Effector memory CD4-positive, alpha-beta T cell (primary cell): ENCODE measurements at regions not wholly inside any gene's neighbourhood (a gene's known extent, or its start where the extent isn't known, plus 50 kb on each side); places are given as distances from the start of the nearest gene placed in this dataset.

Source experiments
- DNase-seq, 3 donors: peaks; one replicate each; pipeline ENCODE4 v3.0.0-alpha.2; 2020
- H3K27ac ChIP-seq: 2 replicates; pipeline ENCODE4 v1.7.0; 2013; ENCODE audit warnings: mild to moderate bottlenecking, low read length, moderate library complexity; ENCODE audit not compliant: insufficient read depth, poor library complexity, severe bottlenecking
- H3K27me3 ChIP-seq: replicated peaks from 2 replicates; pipeline ENCODE4 v1.7.0; 2013; ENCODE audit warnings: mild to moderate bottlenecking, low read length; ENCODE audit not compliant: insufficient read depth, control insufficient read depth, poor library complexity, severe bottlenecking
- H3K36me3 ChIP-seq: 2 replicates; pipeline ENCODE4 v1.7.0; 2013; ENCODE audit warnings: mild to moderate bottlenecking, low read length, moderate library complexity; ENCODE audit not compliant: control insufficient read depth, insufficient read depth
- H3K4me1 ChIP-seq: 2 replicates; pipeline ENCODE4 v1.7.0; 2013; ENCODE audit warnings: low read length, mild to moderate bottlenecking; ENCODE audit not compliant: control insufficient read depth, insufficient read depth, poor library complexity, severe bottlenecking
- H3K4me3 ChIP-seq: 2 replicates; pipeline ENCODE4 v1.7.0; 2013; ENCODE audit warnings: low read length, low read depth, mild to moderate bottlenecking; ENCODE audit not compliant: insufficient read depth, poor library complexity, severe bottlenecking
- H3K9me3 ChIP-seq: 2 replicates; pipeline ENCODE4 v1.7.0; 2013; ENCODE audit warnings: mild to moderate bottlenecking, low read length, moderate library complexity; ENCODE audit not compliant: control insufficient read depth

GRCh38 chr1:209249785-209250440, 333.6 kb upstream of the CAMK1G start:
- no peaks in the 10 kb centered on the region for H3K27me3 ChIP-seq

GRCh38 chr1:209250861-209251636, 332.5 kb upstream of the CAMK1G start:
- Histone ChIP-seq H3K27ac (no peak overlapping the region), H3K36me3 (no peaks in the 10 kb centered on the region)

More at GRCh38 chr1:209249785-209250440, 333.6 kb upstream of the CAMK1G start:
- Histone ChIP-seq H3K27ac (no peak overlapping the region), H3K4me3 (no peak overlapping the region), H3K9me3 (no peaks in the 10 kb centered on the region), H3K4me1 (no peaks in the 10 kb centered on the region), H3K36me3 (no peaks in the 10 kb centered on the region)
- DNase-seq: no peak

GRCh38 chr1:209256766-209257350, 326.7 kb upstream of the CAMK1G start:
- no peak for DNase-seq
- Histone ChIP-seq H3K27me3 (no peaks in the 10 kb centered on the region), H3K27ac (no peak overlapping the region), H3K4me3 (no peak overlapping the region), H3K36me3 (no peaks in the 10 kb centered on the region), H3K9me3 (peaks cover 8% of the 10 kb centered on the region), H3K4me1 (no peaks in the 10 kb centered on the region)

More at GRCh38 chr1:209250861-209251636, 332.5 kb upstream of the CAMK1G start:
- H3K27me3 ChIP-seq: no peaks in the 10 kb centered on the region
- H3K4me3 ChIP-seq: no peak overlapping the region
- H3K4me1 ChIP-seq: no peaks in the 10 kb centered on the region
- DNase-seq: no peak
- H3K9me3 ChIP-seq: no peaks in the 10 kb centered on the region

GRCh38 chr1:209257454-209257853, 326.1 kb upstream of the CAMK1G start:
- no peak for DNase-seq
- Histone ChIP-seq H3K27me3 (no peaks in the 10 kb centered on the region), H3K9me3 (peaks cover 8% of the 10 kb centered on the region), H3K4me1 (no peaks in the 10 kb centered on the region), H3K27ac (no peak overlapping the region), H3K4me3 (no peak overlapping the region), H3K36me3 (no peaks in the 10 kb centered on the region)

- no peak for DNase-seq
- H3K36me3 ChIP-seq: no peaks in the 10 kb centered on the region
- no peak overlapping the region for H3K4me3 ChIP-seq
- peaks cover 8% of the 10 kb centered on the region for H3K9me3 ChIP-seq
- H3K27ac ChIP-seq: no peak overlapping the region
- H3K4me1 ChIP-seq: no peaks in the 10 kb centered on the region
- H3K27me3 ChIP-seq: no peaks in the 10 kb centered on the region
Observed at GRCh38 chr1:209260136-209260535, 323.4 kb upstream of the CAMK1G start.

GRCh38 chr1:209262631-209263030, 320.9 kb upstream of the CAMK1G start:
- Histone ChIP-seq H3K36me3 (no peaks in the 10 kb centered on the region), H3K27me3 (no peaks in the 10 kb centered on the region), H3K27ac (no peak overlapping the region), H3K4me1 (no peaks in the 10 kb centered on the region), H3K9me3 (peaks cover 4% of the 10 kb centered on the region), H3K4me3 (no peak overlapping the region)
- no peak for DNase-seq

- no peak overlapping the region for H3K27ac ChIP-seq
- DNase-seq: no peak
- no peaks in the 10 kb centered on the region for H3K36me3 ChIP-seq
- H3K4me3 ChIP-seq: no peak overlapping the region
- H3K9me3 ChIP-seq: no peaks in the 10 kb centered on the region
- H3K4me1 ChIP-seq: no peaks in the 10 kb centered on the region
- no peaks in the 10 kb centered on the region for H3K27me3 ChIP-seq
Observed at GRCh38 chr1:209265301-209265700, 318.2 kb upstream of the CAMK1G start.

GRCh38 chr1:209266590-209267205, 316.8 kb upstream of the CAMK1G start:
- H3K9me3 ChIP-seq: no peaks in the 10 kb centered on the region
- no peaks in the 10 kb centered on the region for H3K36me3 ChIP-seq
- H3K4me1 ChIP-seq: no peaks in the 10 kb centered on the region
- no peaks in the 10 kb centered on the region for H3K27me3 ChIP-seq
- no peak for DNase-seq
- H3K4me3 ChIP-seq: no peak overlapping the region
- no peak overlapping the region for H3K27ac ChIP-seq

- no peaks in the 10 kb centered on the region for H3K4me1 ChIP-seq
- no peaks in the 10 kb centered on the region for H3K9me3 ChIP-seq
- H3K36me3 ChIP-seq: no peaks in the 10 kb centered on the region
- no peaks in the 10 kb centered on the region for H3K27me3 ChIP-seq
- no peak overlapping the region for H3K4me3 ChIP-seq
- no peak for DNase-seq
- no peak overlapping the region for H3K27ac ChIP-seq
Observed at GRCh38 chr1:209267968-209268367, 315.5 kb upstream of the CAMK1G start.

- Histone ChIP-seq H3K27me3 (no peaks in the 10 kb centered on the region), H3K9me3 (no peaks in the 10 kb centered on the region), H3K36me3 (no peaks in the 10 kb centered on the region), H3K27ac (no peak overlapping the region), H3K4me1 (no peaks in the 10 kb centered on the region), H3K4me3 (no peak overlapping the region)
- DNase-seq: no peak
Observed at GRCh38 chr1:209268479-209268878, 315.0 kb upstream of the CAMK1G start.
